Common myeloid progenitor, CD34-positive (primary cell): ENCODE measurements at regions not wholly inside any gene's neighbourhood (a gene's known extent, or its start where the extent isn't known, plus 50 kb on each side); places are given as distances from the start of the nearest gene placed in this dataset.

ENCODE experiments used
- CTCF ChIA-PET: fragments of 350-600 bp; sonication (Branson Sonifier 250); formaldehyde crosslinking; loops from one replicate; lab custom pipeline; 2021; ENCODE audit warnings: antibody characterized with exemption; lab: Charles Lee
- POLR2A ChIA-PET: fragments of 350-600 bp; sonication (Branson Sonifier 250); formaldehyde crosslinking; loops from one replicate; lab custom pipeline; 2021; ENCODE audit warnings: antibody characterized with exemption; lab: Charles Lee
- DNase-seq, 3 donors: peaks; one replicate each; pipeline versions ENCODE4 v3.0.0 to v3.0.0-alpha.2; 2013
- H3K27ac ChIP-seq, 2 experiments: 1 replicate in 1 of 2; 2 replicates in 1 of 2; pipeline ENCODE4 v1.7.0; 2013; ENCODE audit warnings: inconsistent platforms in 2 of 2, low read length in 2 of 2, mild to moderate bottlenecking in 2 of 2, low read depth in 1 of 2, moderate library complexity in 1 of 2; ENCODE audit not compliant: severe bottlenecking in 2 of 2, insufficient read depth in 1 of 2, poor library complexity in 1 of 2
- H3K27me3 ChIP-seq, 5 experiments: replicated peaks in 2 of 5; 1 replicate in 3 of 5; 2 replicates in 2 of 5; pipeline versions ENCODE4 v1.6.1 to v1.7.0; 2013; ENCODE audit warnings: low read length in 4 of 5, mild to moderate bottlenecking in 2 of 5, moderate library complexity in 2 of 5, inconsistent platforms in 1 of 5; ENCODE audit not compliant: insufficient read depth in 5 of 5, control insufficient read depth in 4 of 5
- H3K36me3 ChIP-seq, 4 experiments: 1 replicate in 2 of 4; 2 replicates in 2 of 4; pipeline versions ENCODE4 v1.6.1 to v1.7.0; 2013; ENCODE audit warnings: low read length in 3 of 4, control low read depth in 1 of 4, mild to moderate bottlenecking in 1 of 4; ENCODE audit not compliant: control insufficient read depth in 4 of 4, insufficient read depth in 4 of 4
- H3K4me1 ChIP-seq, 4 experiments: 1 replicate in 3 of 4; 2 replicates in 1 of 4; pipeline versions ENCODE4 v1.6.1 to v1.7.1; 2013; ENCODE audit warnings: low read length in 3 of 4, mild to moderate bottlenecking in 3 of 4, control low read depth in 1 of 4, inconsistent platforms in 1 of 4, moderate library complexity in 1 of 4; ENCODE audit not compliant: control insufficient read depth in 4 of 4, insufficient read depth in 4 of 4; ENCODE audit errors: control extremely low read depth in 1 of 4
- H3K4me3 ChIP-seq, 7 experiments: 1 replicate in 4 of 7; 2 replicates in 3 of 7; pipeline versions ENCODE4 v1.5.1 to v1.7.0; 2013; ENCODE audit warnings: mild to moderate bottlenecking in 7 of 7, low read length in 6 of 7, moderate library complexity in 6 of 7, inconsistent platforms in 2 of 7, low read depth in 2 of 7, control low read depth in 1 of 7; ENCODE audit not compliant: insufficient read depth in 4 of 7, control insufficient read depth in 1 of 7; ENCODE audit errors: extremely low read depth in 1 of 7
- H3K9me3 ChIP-seq, 5 experiments: 1 replicate in 4 of 5; 2 replicates in 1 of 5; pipeline versions ENCODE4 v1.6.1 to v1.7.1; 2013; ENCODE audit warnings: low read length in 4 of 5, mild to moderate bottlenecking in 2 of 5, inconsistent platforms in 1 of 5, low read depth in 1 of 5, moderate library complexity in 1 of 5; ENCODE audit not compliant: control insufficient read depth in 4 of 5, insufficient read depth in 2 of 5; ENCODE audit errors: control extremely low read depth in 1 of 5
- WGBS: methylation state at CpG from one replicate; pipeline ENCODE4 v1.1.5; 2013; ENCODE audit not compliant: insufficient coverage; 5-methylcytosine and 5-hydroxymethylcytosine counted together

GRCh38 chr13:57087006-57087405 lies 53.7 kb upstream of the PRR20A start:
- H3K4me3 ChIP-seq, result no peak overlapping the region
- no peaks in the 10 kb centered on the region for H3K36me3 ChIP-seq
- no peak overlapping the region for H3K27ac ChIP-seq
- no peaks in the 10 kb centered on the region for H3K27me3 ChIP-seq
- ChIA-PET POLR2A (no interaction called here), CTCF (no interaction called here)
- H3K9me3 ChIP-seq, result peaks cover 0 to 1% (median 0%) of the 10 kb centered on the region in 5 experiments
- DNase-seq, result no peak
- no peaks in the 10 kb centered on the region for H3K4me1 ChIP-seq
- WGBS, result no CpG with 5 or more reads among the region's 2 CpGs
